Endothelial cell of hepatic sinusoid (primary cell): ENCODE measurements at regions not wholly inside any gene's neighbourhood (a gene's known extent, or its start where the extent isn't known, plus 50 kb on each side); places are given as distances from the start of the nearest gene placed in this dataset.

Experiments
- in situ Hi-C: cut with HindIII; loops from 2 replicates; pipeline ENCODE4 v1.10.0; 2017; ENCODE audit warnings: low sequenced_read_pairs

DNA sequence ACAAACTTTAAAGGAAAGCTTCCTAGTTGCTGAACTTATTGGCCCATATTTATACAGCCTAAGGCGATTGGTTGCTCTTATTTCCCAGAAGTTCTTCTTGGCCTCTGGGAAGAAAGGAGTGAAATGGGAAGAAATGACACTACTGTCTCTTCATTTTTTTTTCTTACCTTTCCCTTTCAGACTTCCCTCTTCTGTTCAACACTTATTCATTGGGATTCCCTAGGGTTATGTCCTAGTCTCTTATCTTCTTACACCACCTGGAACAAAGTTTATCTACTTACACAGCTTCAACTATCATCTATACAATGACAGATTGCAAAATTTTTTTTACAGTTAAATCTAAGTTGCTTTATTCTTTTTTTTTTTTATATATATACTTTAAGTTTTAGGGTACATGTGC lies 68.0 kb downstream of the SNX12 start:
- in situ Hi-C loops = loop anchor here (5.0 kb wide), 1 partner anchor 68 kb away; the partner anchor contains the start of gene SLC7A3

DNA sequence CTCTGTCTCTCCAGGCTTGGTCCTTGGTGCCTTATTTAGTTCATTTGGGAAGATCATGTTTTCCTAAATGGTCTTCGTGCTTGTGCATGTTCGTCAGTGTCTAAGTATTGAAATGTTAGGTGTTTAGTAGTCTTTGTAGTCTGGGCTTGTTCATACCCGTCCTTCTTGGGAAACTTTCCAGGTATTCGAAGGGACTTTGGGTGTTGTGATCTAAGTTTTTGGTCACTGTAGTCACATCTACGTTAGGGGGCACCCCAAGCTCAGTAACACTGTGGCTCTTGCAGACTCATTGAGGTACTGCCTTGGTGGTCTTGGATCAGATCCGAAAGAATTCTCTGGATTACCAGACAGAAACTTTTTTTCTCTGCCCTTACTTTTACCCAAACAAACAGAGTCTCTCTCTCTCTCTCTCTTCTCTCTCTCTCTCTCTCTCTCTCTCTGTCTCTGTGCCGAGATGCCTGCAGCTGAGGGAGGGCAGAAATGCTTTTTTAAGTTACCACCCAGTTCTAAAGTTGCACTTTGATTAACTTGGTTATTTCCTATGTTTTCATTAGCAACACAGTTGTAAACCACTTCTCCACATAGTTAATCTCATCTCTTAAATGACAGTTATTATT lies 67.6 kb upstream of the SLC7A3 start:
- in situ Hi-C loops = no loop called here

GRCh38 chrX:70995338-70995737 lies 64.4 kb upstream of the SLC7A3 start:
- in situ Hi-C loops = no loop called here

GRCh38 chrX:70988425-70988824 lies 57.5 kb upstream of the SLC7A3 start:
- in situ Hi-C loops = no loop called here
